Esophagus squamous epithelium (tissue), 4 donors: ENCODE measurements at regions not wholly inside any gene's neighbourhood (a gene's known extent, or its start where the extent isn't known, plus 50 kb on each side); places are given as distances from the start of the nearest gene placed in this dataset.

Experiments used
- CTCF ChIP-seq, 6 experiments: fragments of 450-650 bp in 4 of 6; fragments of 200-600 bp in 2 of 6; sonication (generic) in 2 of 6; IDR thresholded peaks; one replicate each; pipeline ENCODE4 v1.5.1; 2016 to 2019; ENCODE audit warnings: antibody characterized with exemption in 6 of 6, mild to moderate bottlenecking in 4 of 6, moderate library complexity in 4 of 6
- POLR2A ChIP-seq, 4 donors: fragments of 450-650 bp; IDR thresholded peaks; one replicate each; pipeline ENCODE4 v1.6.1; 2017; ENCODE audit warnings: antibody characterized with exemption in 4 of 4, mild to moderate bottlenecking in 4 of 4, moderate library complexity in 3 of 4

GRCh38 chr3:35986161-35986560 is 346.8 kb downstream of the ARPP21 start:
- TF ChIP-seq CTCF (IDR thresholded peaks at IDR 0.05) (no peak), POLR2A (IDR thresholded peaks at IDR 0.05) (no peak)
